T-helper 2 cell (primary cell): ENCODE measurements at regions not wholly inside any gene's neighbourhood (a gene's known extent, or its start where the extent isn't known, plus 50 kb on each side); places are given as distances from the start of the nearest gene placed in this dataset.

Experiments
- DNase-seq, 5 experiments: peaks; one replicate each; pipeline versions ENCODE4 v3.0.0 to v3.0.0-alpha.2; 2012 to 2022

DNA sequence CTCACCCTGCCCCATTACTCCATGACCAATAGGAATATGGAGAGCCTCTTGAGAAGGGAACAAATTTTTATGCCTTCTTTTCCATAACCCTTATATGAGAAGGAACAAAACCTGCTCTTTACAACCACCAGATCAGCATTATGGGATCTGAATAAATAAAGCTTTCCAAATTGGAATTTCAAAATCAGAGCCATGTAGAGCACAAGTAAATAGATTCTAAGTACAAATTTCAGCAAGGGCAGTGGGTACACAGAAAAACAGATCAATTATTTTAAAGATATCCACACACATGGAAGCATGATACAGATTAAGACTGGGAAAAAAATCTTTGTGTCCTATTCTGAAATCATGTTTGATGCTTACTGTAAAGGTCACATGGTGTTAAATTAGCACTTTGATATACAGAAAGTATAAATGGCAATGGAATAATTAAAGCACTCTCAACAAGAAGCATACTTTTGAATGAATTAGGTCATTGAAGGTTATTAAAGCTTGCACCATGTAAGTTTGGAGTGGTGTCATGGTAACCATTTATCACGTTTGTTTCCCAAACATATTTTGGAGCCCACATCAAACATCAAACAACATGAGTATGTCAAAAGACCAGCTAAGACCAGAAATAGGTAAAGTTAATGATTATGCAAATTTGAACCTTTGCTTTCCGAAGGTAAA is 75.9 kb upstream of the AVPR1A start:
- no peak for DNase-seq

DNA sequence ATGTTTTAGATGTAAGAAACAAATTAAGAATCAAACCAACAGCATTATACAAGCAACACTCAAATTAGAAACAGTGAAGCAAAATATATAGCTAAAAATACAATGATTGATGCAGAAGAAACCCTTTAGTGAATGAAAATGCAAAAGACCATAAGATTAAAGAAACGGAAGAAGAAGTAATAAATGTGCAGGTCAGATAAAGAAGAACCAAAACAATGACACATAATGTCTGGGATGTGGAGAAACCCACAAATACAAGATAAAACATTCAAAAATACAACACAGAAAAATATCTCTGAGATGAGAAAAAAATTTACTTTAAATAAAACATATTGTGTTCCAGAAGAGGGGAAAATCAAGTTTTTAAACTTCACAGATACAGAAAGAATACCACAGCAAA is 73.4 kb upstream of the AVPR1A start:
- DNase-seq = no peak

GRCh38 chr12:63223128-63223527 is 72.1 kb upstream of the AVPR1A start:
- no peak for DNase-seq

GRCh38 chr12:63222582-63222981 is 71.6 kb upstream of the AVPR1A start:
- no peak for DNase-seq

- DNase-seq = no peak
Observed at GRCh38 chr12:63220921-63221320, 69.9 kb upstream of the AVPR1A start.

GRCh38 chr12:63212316-63212715 is 61.3 kb upstream of the AVPR1A start:
- no peak for DNase-seq

GRCh38 chr12:63208956-63209355 is 58.0 kb upstream of the AVPR1A start:
- DNase-seq = no peak

DNA sequence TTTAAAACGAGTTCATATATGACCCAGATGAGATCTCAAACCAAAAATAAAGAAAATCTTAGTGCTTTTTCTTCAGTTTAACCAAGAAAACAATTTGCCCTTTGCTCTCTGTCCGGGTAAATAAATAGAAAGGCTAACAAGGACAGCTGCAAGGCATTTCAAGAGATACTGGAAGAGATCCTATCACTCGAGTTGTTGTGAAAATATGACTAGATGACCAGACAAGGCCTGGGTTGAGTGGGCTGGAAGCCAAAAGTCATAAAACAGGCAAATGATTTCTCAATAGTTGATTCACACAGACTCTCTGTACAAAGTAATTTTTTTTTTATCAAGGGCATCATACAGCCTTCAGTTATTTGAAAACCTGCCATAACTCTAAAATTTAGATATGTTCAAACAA is 55.9 kb upstream of the AVPR1A start:
- DNase-seq = no peak

GRCh38 chr12:63206494-63206893 is 55.5 kb upstream of the AVPR1A start:
- DNase-seq = no peak
